NCI-H460 (cell line): ENCODE measurements at regions not wholly inside any gene's neighbourhood (a gene's known extent, or its start where the extent isn't known, plus 50 kb on each side); places are given as distances from the start of the nearest gene placed in this dataset.

Experiments
- DNase-seq: peaks from one replicate; pipeline ENCODE4 v3.0.0-alpha.2; 2016; ENCODE audit warnings: low read depth; ENCODE audit errors: extremely low read depth

- DNase-seq = no peak
These were observed 1139.3 kb downstream of the BRD1 start for GRCh38 chr22:48688366-48688765.

GRCh38 chr22:48687606-48688005 is 1140.1 kb downstream of the BRD1 start:
- no peak for DNase-seq

GRCh38 chr22:48686694-48687302 is 1140.9 kb downstream of the BRD1 start:
- DNase-seq = no peak

- no peak for DNase-seq
These were observed 1141.9 kb downstream of the BRD1 start for GRCh38 chr22:48685767-48686166.

GRCh38 chr22:48683640-48684039 is 1144.0 kb downstream of the BRD1 start:
- DNase-seq = no peak

GRCh38 chr22:48682504-48682903 is 1145.2 kb downstream of the BRD1 start:
- DNase-seq = no peak

- no peak for DNase-seq
These were observed 1147.1 kb downstream of the BRD1 start for GRCh38 chr22:48680601-48681000.

GRCh38 chr22:48679656-48680555 is 1147.8 kb downstream of the BRD1 start:
- no peak for DNase-seq

GRCh38 chr22:48678171-48679135 is 1149.2 kb downstream of the BRD1 start:
- DNase-seq = no peak

- DNase-seq = no peak
These were observed 1150.1 kb downstream of the BRD1 start for GRCh38 chr22:48677621-48678020.

- no peak for DNase-seq
These were observed 1150.5 kb downstream of the BRD1 start for GRCh38 chr22:48677168-48677520.

GRCh38 chr22:48676266-48677167 is 1151.2 kb downstream of the BRD1 start:
- DNase-seq = no peak

- no peak for DNase-seq
These were observed 1151.9 kb downstream of the BRD1 start for GRCh38 chr22:48675830-48676145.

GRCh38 chr22:48675141-48675829 is 1152.4 kb downstream of the BRD1 start:
- no peak for DNase-seq

GRCh38 chr22:48673806-48674500 is 1153.7 kb downstream of the BRD1 start:
- no peak for DNase-seq

- DNase-seq = no peak
These were observed 1155.3 kb downstream of the BRD1 start for GRCh38 chr22:48672387-48672786.

- no peak for DNase-seq
These were observed 1156.9 kb downstream of the BRD1 start for GRCh38 chr22:48670731-48671130.

- no peak for DNase-seq
These were observed 1157.5 kb downstream of the BRD1 start for GRCh38 chr22:48669986-48670716.
